CD8-positive, alpha-beta memory T cell (primary cell): ENCODE measurements at regions not wholly inside any gene's neighbourhood (a gene's known extent, or its start where the extent isn't known, plus 50 kb on each side); places are given as distances from the start of the nearest gene placed in this dataset.

Source experiments
- CTCF ChIA-PET: fragments of 350-600 bp; sonication (Branson Sonifier 250); formaldehyde crosslinking; loops from one replicate; lab custom pipeline; 2021; ENCODE audit warnings: antibody characterized with exemption; lab: Charles Lee
- POLR2A ChIA-PET: fragments of 350-600 bp; sonication (Branson Sonifier 250); formaldehyde crosslinking; loops from one replicate; lab custom pipeline; 2021; ENCODE audit warnings: antibody characterized with exemption; lab: Charles Lee
- DNase-seq, 5 donors: peaks; one replicate each; pipeline versions ENCODE4 v3.0.0 to v3.0.0-alpha.2; 2020 to 2022; ENCODE audit warnings: mixed read lengths in 1 of 5
- H3K27ac ChIP-seq: one replicate; pipeline ENCODE4 v1.7.0; 2013; ENCODE audit warnings: low read depth, mild to moderate bottlenecking, low read length, moderate library complexity
- H3K27me3 ChIP-seq: 2 replicates; pipeline ENCODE4 v1.7.0; 2013; ENCODE audit warnings: low read length, mild to moderate bottlenecking; ENCODE audit not compliant: insufficient read depth, poor library complexity, severe bottlenecking
- H3K36me3 ChIP-seq: 2 replicates; pipeline ENCODE4 v1.7.0; 2013; ENCODE audit warnings: mild to moderate bottlenecking, low read length, moderate library complexity; ENCODE audit not compliant: insufficient read depth
- H3K4me1 ChIP-seq: 2 replicates; pipeline ENCODE4 v1.7.0; 2013; ENCODE audit warnings: mild to moderate bottlenecking, low read length, moderate library complexity; ENCODE audit not compliant: insufficient read depth
- H3K4me3 ChIP-seq: 2 replicates; pipeline ENCODE4 v1.7.0; 2013; ENCODE audit warnings: mild to moderate bottlenecking, low read length
- H3K9me3 ChIP-seq: 2 replicates; pipeline ENCODE4 v1.7.0; 2013; ENCODE audit warnings: mild to moderate bottlenecking, low read length
- H3K27ac Mint-ChIP-seq, 8 donors: one replicate each; pipeline ENCODE4 v1.8.0; 2020 to 2021; ENCODE audit warnings: mixed read lengths in 8 of 8, mild to moderate bottlenecking in 6 of 8, inconsistent platforms in 3 of 8, moderate library complexity in 3 of 8
- H3K27me3 Mint-ChIP-seq, 2 donors: one replicate each; pipeline ENCODE4 v1.8.0; 2020 to 2021; ENCODE audit warnings: mixed read lengths in 2 of 2, mild to moderate bottlenecking in 1 of 2, moderate library complexity in 1 of 2
- H3K36me3 Mint-ChIP-seq, 3 donors: one replicate each; pipeline ENCODE4 v1.8.0; 2020 to 2021; ENCODE audit warnings: mixed read lengths in 3 of 3, inconsistent platforms in 1 of 3, mild to moderate bottlenecking in 1 of 3
- H3K4me1 Mint-ChIP-seq, 3 donors: one replicate each; pipeline ENCODE4 v1.8.0; 2020 to 2021; ENCODE audit warnings: mixed read lengths in 3 of 3, inconsistent platforms in 1 of 3, mild to moderate bottlenecking in 1 of 3
- H3K4me3 Mint-ChIP-seq, 7 donors: one replicate each; pipeline ENCODE4 v1.8.0; 2020 to 2021; ENCODE audit warnings: mixed read lengths in 7 of 7, mild to moderate bottlenecking in 6 of 7, moderate library complexity in 4 of 7, inconsistent platforms in 2 of 7
- H3K9me3 Mint-ChIP-seq, 5 donors: one replicate each; pipeline ENCODE4 v1.8.0; 2020 to 2022; ENCODE audit warnings: mixed read lengths in 5 of 5, mild to moderate bottlenecking in 3 of 5, moderate library complexity in 2 of 5, inconsistent platforms in 1 of 5

DNA sequence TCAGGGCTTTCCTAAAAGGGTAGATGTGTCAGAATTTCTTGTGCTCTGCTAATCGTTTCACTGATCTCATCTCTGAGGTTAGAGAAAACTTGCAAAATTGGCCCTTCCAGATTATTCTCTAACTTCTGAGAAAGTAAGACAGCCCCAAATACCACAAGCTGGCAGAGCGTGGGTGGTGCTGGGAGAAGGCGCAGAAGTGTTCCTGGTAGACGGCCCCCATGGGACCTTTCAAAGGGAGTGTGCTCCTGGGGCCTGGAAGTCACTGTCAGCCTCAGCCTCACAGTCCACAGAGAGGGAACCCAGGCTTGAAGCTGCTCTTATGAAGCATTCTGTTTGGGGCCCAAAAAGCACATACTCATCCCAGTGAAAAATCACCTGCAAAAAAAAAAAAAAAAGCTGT lies 86.5 kb upstream of the PFN2 start:
- Mint-ChIP-seq H3K36me3 (no peaks in the 10 kb centered on the region), H3K27ac (no peak overlapping the region), H3K27me3 (peaks cover 11 to 36% of the 10 kb centered on the region in 2 donors), H3K4me3 (no peak overlapping the region), H3K4me1 (no peaks in the 10 kb centered on the region), H3K9me3 (no peaks in the 10 kb centered on the region)
- ChIA-PET POLR2A (no interaction called here), CTCF (no interaction called here)
- no peak overlapping the region for H3K4me3 ChIP-seq
- no peaks in the 10 kb centered on the region for H3K9me3 ChIP-seq
- H3K4me1 ChIP-seq: no peaks in the 10 kb centered on the region
- no peaks in the 10 kb centered on the region for H3K27me3 ChIP-seq
- DNase-seq: no peak
- H3K36me3 ChIP-seq: no peaks in the 10 kb centered on the region
- no peak overlapping the region for H3K27ac ChIP-seq

DNA sequence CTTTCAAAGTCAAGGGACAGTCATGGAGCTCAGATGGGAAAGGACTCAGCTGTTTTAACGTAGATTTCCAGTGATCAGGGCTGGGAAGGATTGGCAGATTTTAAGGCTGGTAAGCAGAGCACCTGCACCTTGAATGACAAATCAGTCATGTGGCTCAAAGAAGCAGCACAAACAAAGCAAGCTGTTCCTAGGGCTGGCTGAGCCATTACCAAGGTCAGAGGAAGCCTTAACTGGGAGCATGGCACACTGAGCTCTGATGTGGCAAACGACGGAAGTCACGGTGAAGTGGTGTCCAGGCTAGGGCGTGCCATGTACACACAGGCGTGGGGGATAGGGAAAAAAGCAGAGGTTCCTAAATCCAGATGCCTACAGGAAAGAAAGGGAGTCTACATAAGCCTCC lies 84.6 kb upstream of the PFN2 start:
- POLR2A ChIA-PET: no interaction called here
- Mint-ChIP-seq H3K36me3 (no peaks in the 10 kb centered on the region), H3K9me3 (no peaks in the 10 kb centered on the region), H3K4me1 (no peaks in the 10 kb centered on the region), H3K4me3 (no peak overlapping the region), H3K27me3 (peaks cover 7 to 41% of the 10 kb centered on the region in 2 donors), H3K27ac (no peak overlapping the region)
- H3K27ac ChIP-seq: no peak overlapping the region
- H3K36me3 ChIP-seq: no peaks in the 10 kb centered on the region
- H3K9me3 ChIP-seq: no peaks in the 10 kb centered on the region
- H3K27me3 ChIP-seq: no peaks in the 10 kb centered on the region
- DNase-seq: no peak
- CTCF ChIA-PET: no interaction called here
- H3K4me1 ChIP-seq: no peaks in the 10 kb centered on the region
- no peak overlapping the region for H3K4me3 ChIP-seq

DNA sequence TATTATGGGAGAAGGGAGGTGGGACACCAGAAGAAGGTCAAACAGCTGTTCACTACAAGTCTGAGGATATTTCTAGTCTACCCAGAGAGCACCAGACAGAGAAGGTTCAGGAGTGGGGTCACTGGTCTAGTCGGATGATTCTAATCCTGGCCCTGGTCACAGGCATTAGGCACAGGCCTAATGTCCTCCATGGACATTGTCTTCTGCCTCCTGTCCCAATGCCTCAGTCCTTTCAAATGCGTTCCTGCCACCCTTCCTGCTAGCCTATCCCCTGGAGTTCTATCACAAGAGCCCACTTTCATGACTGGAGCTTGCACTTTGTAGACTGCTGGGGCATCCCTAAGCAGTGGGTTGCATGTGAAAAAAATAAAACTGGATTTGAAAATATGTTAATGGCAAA lies 83.9 kb upstream of the PFN2 start:
- no peaks in the 10 kb centered on the region for H3K36me3 Mint-ChIP-seq
- no peak overlapping the region for H3K27ac ChIP-seq
- peaks cover 7 to 42% of the 10 kb centered on the region in 2 donors for H3K27me3 Mint-ChIP-seq
- no peaks in the 10 kb centered on the region for H3K9me3 ChIP-seq
- H3K4me1 ChIP-seq: no peaks in the 10 kb centered on the region
- no peak overlapping the region for H3K4me3 Mint-ChIP-seq
- ChIA-PET CTCF (no interaction called here), POLR2A (no interaction called here)
- no peak overlapping the region for H3K27ac Mint-ChIP-seq
- H3K36me3 ChIP-seq: no peaks in the 10 kb centered on the region
- H3K9me3 Mint-ChIP-seq: no peaks in the 10 kb centered on the region
- H3K4me3 ChIP-seq: no peak overlapping the region
- no peak for DNase-seq
- H3K4me1 Mint-ChIP-seq: no peaks in the 10 kb centered on the region
- no peaks in the 10 kb centered on the region for H3K27me3 ChIP-seq

DNA sequence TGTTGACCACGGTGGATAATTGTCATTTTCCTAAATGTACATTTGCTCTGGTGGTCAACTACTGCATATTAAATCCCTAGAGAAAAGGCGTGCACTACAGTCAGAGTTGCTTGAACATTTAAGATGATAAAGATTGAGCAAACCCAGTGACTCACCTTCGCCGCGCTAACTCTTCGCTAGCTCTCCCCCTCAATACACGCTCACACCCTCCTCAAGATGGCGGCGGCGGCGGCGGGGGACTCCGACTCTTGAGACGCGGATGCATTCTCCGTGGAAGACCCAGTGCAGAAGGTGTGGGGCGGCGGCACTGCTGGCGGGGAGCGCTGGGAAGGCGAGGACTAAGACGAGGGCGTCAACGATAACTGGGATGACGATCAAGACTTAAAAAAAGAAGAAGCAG lies 79.8 kb upstream of the PFN2 start:
- no peaks in the 10 kb centered on the region for H3K27me3 ChIP-seq
- ChIA-PET CTCF (no interaction called here), POLR2A (no interaction called here)
- no peaks in the 10 kb centered on the region for H3K9me3 ChIP-seq
- H3K4me1 ChIP-seq: no peaks in the 10 kb centered on the region
- Mint-ChIP-seq H3K4me3 (no peak overlapping the region), H3K36me3 (no peaks in the 10 kb centered on the region), H3K27me3 (peaks cover 3 to 40% of the 10 kb centered on the region in 2 donors), H3K27ac (no peak overlapping the region), H3K9me3 (no peaks in the 10 kb centered on the region), H3K4me1 (no peaks in the 10 kb centered on the region)
- H3K27ac ChIP-seq: no peak overlapping the region
- no peak overlapping the region for H3K4me3 ChIP-seq
- no peak for DNase-seq
- H3K36me3 ChIP-seq: no peaks in the 10 kb centered on the region

DNA sequence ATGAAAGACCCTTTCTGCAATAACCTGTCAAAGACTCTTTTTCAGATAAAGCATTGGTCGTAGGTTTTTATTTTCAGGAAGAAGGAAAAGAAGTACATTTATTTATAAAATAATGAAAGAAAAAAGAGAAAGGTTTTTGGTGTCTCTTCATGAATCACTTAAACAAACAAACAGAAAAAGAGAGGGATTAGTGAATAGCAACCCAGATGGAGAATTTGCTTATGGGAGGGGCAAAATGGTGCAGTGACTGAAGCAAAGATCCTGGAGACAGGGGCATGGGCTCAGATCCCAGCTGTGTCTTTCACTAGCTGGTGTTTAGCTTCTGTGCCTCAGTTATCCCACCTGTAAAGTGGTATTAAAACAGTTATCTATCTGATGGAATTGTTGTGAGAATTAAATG lies 78.6 kb upstream of the PFN2 start:
- H3K27me3 ChIP-seq: no peaks in the 10 kb centered on the region
- no peaks in the 10 kb centered on the region for H3K9me3 ChIP-seq
- Mint-ChIP-seq H3K4me3 (no peak overlapping the region), H3K27me3 (peaks cover 3 to 32% of the 10 kb centered on the region in 2 donors), H3K27ac (no peak overlapping the region), H3K4me1 (no peaks in the 10 kb centered on the region), H3K36me3 (no peaks in the 10 kb centered on the region), H3K9me3 (peaks cover 0 to 3% (median 0%) of the 10 kb centered on the region in 5 donors)
- no peaks in the 10 kb centered on the region for H3K36me3 ChIP-seq
- H3K4me1 ChIP-seq: no peaks in the 10 kb centered on the region
- H3K4me3 ChIP-seq: no peak overlapping the region
- H3K27ac ChIP-seq: no peak overlapping the region
- DNase-seq: no peak
- ChIA-PET POLR2A (no interaction called here), CTCF (no interaction called here)

DNA sequence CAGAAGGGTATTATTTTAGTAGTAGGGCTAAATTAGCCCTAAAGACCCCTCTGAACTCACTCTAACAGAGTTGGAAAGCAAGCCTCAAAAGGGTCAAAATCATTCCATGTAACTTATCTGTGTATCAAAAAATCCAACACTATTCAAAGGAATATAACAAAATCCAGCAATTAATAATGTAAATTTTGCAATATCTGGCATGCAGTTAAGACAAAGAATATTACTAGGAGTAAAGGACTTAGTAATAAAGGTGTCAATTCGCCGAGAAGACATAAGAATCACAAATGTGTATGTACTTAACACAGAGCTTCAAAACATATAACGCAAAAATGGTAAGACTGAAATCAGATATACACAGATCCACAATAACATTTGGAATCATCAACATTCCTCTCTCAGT lies 71.2 kb upstream of the PFN2 start:
- Histone ChIP-seq H3K9me3 (no peaks in the 10 kb centered on the region), H3K27me3 (no peaks in the 10 kb centered on the region), H3K4me3 (no peak overlapping the region), H3K36me3 (no peaks in the 10 kb centered on the region), H3K27ac (no peak overlapping the region), H3K4me1 (no peaks in the 10 kb centered on the region)
- no peak for DNase-seq
- peaks cover 10 to 16% (median 13%) of the 10 kb centered on the region in 5 donors for H3K9me3 Mint-ChIP-seq
- H3K4me1 Mint-ChIP-seq: no peaks in the 10 kb centered on the region
- H3K27me3 Mint-ChIP-seq: peaks cover 2 to 25% of the 10 kb centered on the region in 2 donors
- ChIA-PET POLR2A (no interaction called here), CTCF (no interaction called here)
- no peak overlapping the region for H3K4me3 Mint-ChIP-seq
- H3K36me3 Mint-ChIP-seq: peaks cover 0 to 7% (median 0%) of the 10 kb centered on the region in 3 donors
- H3K27ac Mint-ChIP-seq: no peak overlapping the region

DNA sequence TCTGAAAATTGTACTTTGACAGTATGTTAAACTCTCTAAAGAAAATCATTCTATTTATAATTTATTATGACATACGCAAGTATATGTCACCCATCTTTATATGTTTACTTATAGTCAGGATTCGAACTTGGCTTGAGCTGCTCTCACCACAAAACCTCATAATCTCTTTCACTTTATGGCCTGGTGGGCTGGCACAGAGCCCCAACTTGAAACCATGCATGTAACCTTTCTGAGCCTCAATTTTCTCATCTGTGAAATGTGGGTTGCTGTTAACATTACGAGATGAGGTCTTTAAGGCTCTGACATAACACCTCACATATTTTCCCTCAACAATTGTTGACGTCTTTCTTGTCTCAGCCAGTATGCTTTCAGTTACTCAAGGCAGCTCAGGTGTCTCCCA lies 69.4 kb upstream of the PFN2 start:
- no peak overlapping the region for H3K27ac ChIP-seq
- H3K36me3 Mint-ChIP-seq: peaks cover 0 to 7% (median 0%) of the 10 kb centered on the region in 3 donors
- no peaks in the 10 kb centered on the region for H3K27me3 ChIP-seq
- peaks cover 10 to 25% of the 10 kb centered on the region in 2 donors for H3K27me3 Mint-ChIP-seq
- H3K4me3 ChIP-seq: no peak overlapping the region
- no peaks in the 10 kb centered on the region for H3K9me3 ChIP-seq
- CTCF ChIA-PET: no interaction called here
- no peak overlapping the region for H3K27ac Mint-ChIP-seq
- DNase-seq: no peak
- no peaks in the 10 kb centered on the region for H3K4me1 ChIP-seq
- no peaks in the 10 kb centered on the region for H3K36me3 ChIP-seq
- peaks cover 10 to 16% (median 13%) of the 10 kb centered on the region in 5 donors for H3K9me3 Mint-ChIP-seq
- H3K4me3 Mint-ChIP-seq: no peak overlapping the region
- H3K4me1 Mint-ChIP-seq: no peaks in the 10 kb centered on the region
- POLR2A ChIA-PET: no interaction called here

DNA sequence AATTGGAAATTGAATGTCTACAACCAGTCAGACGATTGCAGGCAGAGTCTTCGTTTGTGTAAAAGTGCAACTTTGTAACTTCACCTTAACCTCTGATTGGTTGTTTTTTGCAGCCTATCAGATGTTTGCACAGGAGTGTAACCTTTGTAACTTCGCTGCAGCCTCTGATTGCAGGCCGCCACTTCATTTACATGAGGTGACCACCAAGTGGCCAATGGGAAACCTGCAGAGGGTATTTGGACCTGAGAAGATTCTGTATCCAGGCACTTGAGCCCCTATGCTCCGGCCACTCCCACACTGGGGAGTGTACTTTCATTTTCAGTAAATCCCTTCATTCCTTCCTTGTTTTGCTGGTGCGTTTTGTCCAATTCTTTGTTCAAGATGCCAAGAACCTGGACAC lies 68.1 kb upstream of the PFN2 start:
- Histone ChIP-seq H3K27me3 (no peaks in the 10 kb centered on the region), H3K4me1 (no peaks in the 10 kb centered on the region), H3K36me3 (no peaks in the 10 kb centered on the region), H3K9me3 (no peaks in the 10 kb centered on the region), H3K4me3 (no peak overlapping the region), H3K27ac (no peak overlapping the region)
- no peak for DNase-seq
- Mint-ChIP-seq H3K4me3 (no peak overlapping the region), H3K4me1 (no peaks in the 10 kb centered on the region), H3K9me3 (peaks cover 10 to 16% (median 11%) of the 10 kb centered on the region in 5 donors), H3K27ac (no peak overlapping the region), H3K36me3 (peaks cover 0 to 7% (median 0%) of the 10 kb centered on the region in 3 donors), H3K27me3 (peaks cover 12 to 25% of the 10 kb centered on the region in 2 donors)
- CTCF ChIA-PET: no interaction called here
- POLR2A ChIA-PET: no interaction called here

DNA sequence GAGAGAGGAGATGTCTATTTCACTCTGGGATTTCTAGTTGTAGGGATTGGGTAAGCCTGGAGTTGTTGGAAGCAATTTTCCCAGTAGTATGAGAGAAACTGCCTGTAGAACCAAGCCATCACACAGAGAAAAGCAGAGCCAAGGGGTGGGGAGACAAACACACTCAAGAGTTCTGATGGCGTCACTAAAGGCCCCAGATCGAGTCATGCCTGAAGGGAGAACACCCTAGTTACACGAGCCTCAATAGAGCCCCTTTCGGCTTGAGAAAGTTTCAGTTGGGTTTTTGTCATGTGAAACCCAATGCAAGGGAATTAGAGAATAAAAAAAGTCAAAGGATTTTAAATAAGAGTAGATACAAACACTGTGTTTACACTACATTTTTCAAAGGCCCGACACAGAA lies 66.1 kb upstream of the PFN2 start:
- DNase-seq: no peak
- H3K27me3 Mint-ChIP-seq: peaks cover 12 to 21% of the 10 kb centered on the region in 2 donors
- no peak overlapping the region for H3K27ac Mint-ChIP-seq
- ChIA-PET CTCF (no interaction called here), POLR2A (no interaction called here)
- H3K4me3 Mint-ChIP-seq: no peak overlapping the region
- Histone ChIP-seq H3K9me3 (no peaks in the 10 kb centered on the region), H3K36me3 (no peaks in the 10 kb centered on the region), H3K27me3 (no peaks in the 10 kb centered on the region), H3K27ac (no peak overlapping the region), H3K4me1 (no peaks in the 10 kb centered on the region), H3K4me3 (no peak overlapping the region)
- H3K36me3 Mint-ChIP-seq: no peaks in the 10 kb centered on the region
- no peaks in the 10 kb centered on the region for H3K4me1 Mint-ChIP-seq
- peaks cover 4 to 10% (median 7%) of the 10 kb centered on the region in 5 donors for H3K9me3 Mint-ChIP-seq
